ENCODE measurements at regions not wholly inside any gene's neighbourhood (a gene's known extent, or its start where the extent isn't known, plus 50 kb on each side); places are given as distances from the start of the nearest gene placed in this dataset.

DNA sequence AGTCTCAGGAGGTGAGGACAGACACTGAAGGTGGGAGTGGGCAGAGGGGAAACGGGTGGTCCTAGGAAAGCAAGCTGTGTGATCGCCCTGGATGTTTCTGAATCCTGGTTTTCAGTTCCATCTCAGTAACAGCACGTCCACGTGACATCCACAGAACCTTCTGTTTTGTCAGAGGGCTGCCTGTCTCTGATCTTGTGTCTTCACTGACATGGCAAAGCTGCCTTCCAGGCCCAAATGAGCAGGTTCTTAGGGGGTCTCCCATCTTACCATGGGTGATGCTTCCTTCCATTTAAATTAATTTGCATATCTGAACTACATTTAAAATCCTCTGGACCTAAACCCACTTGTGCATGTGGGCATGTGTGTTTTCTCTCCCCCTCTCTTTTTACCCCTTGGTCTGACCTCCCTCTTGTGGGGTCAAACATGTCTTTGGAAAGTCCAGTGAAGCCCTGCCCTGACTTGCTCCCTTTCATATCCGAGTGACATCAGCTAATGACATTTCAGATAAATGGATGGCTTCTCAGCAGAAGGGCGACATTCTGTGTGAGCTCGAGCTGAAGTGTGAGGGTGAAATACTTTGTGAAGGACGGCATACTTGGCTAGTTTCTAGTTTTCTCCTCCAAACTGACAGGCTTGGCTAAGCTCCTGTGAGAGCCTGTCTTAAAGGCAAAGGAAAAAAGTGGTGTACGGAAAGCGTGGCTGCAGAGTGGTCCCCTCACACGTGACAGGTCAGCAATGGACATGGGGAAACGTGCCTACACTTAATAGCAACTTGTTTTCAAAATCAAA, 204.8 kb upstream of the S1PR3 start:
- no peak overlapping the region for H4K8ac ChIP-seq (replicated peaks; ENCODE audit: insufficient read length, low read depth, low read length)
- no peak overlapping the region for H3K9ac ChIP-seq (ENCODE audit: extremely low read depth, insufficient read length, low read length)
- TF ChIP-seq, protein P1, sequence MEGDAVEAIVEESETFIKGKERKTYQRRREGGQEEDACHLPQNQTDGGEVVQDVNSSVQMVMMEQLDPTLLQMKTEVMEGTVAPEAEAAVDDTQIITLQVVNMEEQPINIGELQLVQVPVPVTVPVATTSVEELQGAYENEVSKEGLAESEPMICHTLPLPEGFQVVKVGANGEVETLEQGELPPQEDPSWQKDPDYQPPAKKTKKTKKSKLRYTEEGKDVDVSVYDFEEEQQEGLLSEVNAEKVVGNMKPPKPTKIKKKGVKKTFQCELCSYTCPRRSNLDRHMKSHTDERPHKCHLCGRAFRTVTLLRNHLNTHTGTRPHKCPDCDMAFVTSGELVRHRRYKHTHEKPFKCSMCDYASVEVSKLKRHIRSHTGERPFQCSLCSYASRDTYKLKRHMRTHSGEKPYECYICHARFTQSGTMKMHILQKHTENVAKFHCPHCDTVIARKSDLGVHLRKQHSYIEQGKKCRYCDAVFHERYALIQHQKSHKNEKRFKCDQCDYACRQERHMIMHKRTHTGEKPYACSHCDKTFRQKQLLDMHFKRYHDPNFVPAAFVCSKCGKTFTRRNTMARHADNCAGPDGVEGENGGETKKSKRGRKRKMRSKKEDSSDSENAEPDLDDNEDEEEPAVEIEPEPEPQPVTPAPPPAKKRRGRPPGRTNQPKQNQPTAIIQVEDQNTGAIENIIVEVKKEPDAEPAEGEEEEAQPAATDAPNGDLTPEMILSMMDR (conservative IDR thresholded peaks at IDR 0.05): no peak
- no peak overlapping the region for H3K4me2 ChIP-seq (ENCODE audit: insufficient read depth, insufficient read length, low read length)
- H4K91ac ChIP-seq (ENCODE audit: insufficient read length, low read depth, low read length): no peak overlapping the region
- H2AK5ac ChIP-seq (ENCODE audit: insufficient read length, low read length): no peak overlapping the region
- no peak overlapping the region for H3K56ac ChIP-seq (ENCODE audit: insufficient read length, low read depth, low read length)
- no peak overlapping the region for H3K14ac ChIP-seq (ENCODE audit: insufficient read depth, low read length)
- H2BK12ac ChIP-seq (ENCODE audit: insufficient read length, low read depth, low read length): no peak overlapping the region
- no peak overlapping the region for H3K23ac ChIP-seq (ENCODE audit: insufficient read length, low read depth, low read length)
- H2BK20ac ChIP-seq (ENCODE audit: low read depth, low read length, poor library complexity, severe bottlenecking): no peak overlapping the region
- no peaks in the 10 kb centered on the region for H3K23me2 ChIP-seq (ENCODE audit: insufficient read length, low read depth, low read length, poor library complexity, severe bottlenecking)
- no peaks in the 10 kb centered on the region for H3K9me3 ChIP-seq (ENCODE audit: control insufficient read depth, low read depth, low read length)
- H4K20me1 ChIP-seq (ENCODE audit: control insufficient read depth, insufficient read depth, insufficient read length): no peaks in the 10 kb centered on the region
- no peak overlapping the region for H2BK5ac ChIP-seq (ENCODE audit: insufficient read length, low read length)
- H3K4me3 Mint-ChIP-seq: no peak overlapping the region
- H3K79me1 ChIP-seq (ENCODE audit: insufficient read depth, low read depth, low read length, poor library complexity, severe bottlenecking): no peaks in the 10 kb centered on the region
- H3K36me3 Mint-ChIP-seq (ENCODE audit: insufficient read depth in 1 of 3, low read depth in 3 of 3): no peaks in the 10 kb centered on the region; a peak in 1 of 7 replicates
- peaks cover 2% of the 10 kb centered on the region; the same call in 1 of the 2 replicates for H3K27me3 Mint-ChIP-seq (ENCODE audit: low read depth)
- H3K27me3 ChIP-seq (ENCODE audit: insufficient read depth, low read length): no peaks in the 10 kb centered on the region
- no peak overlapping the region for H3K4ac ChIP-seq (ENCODE audit: low read depth, low read length)
- H3K27ac ChIP-seq (ENCODE audit: insufficient read length, low read depth, low read length): no peak overlapping the region
- DNase-seq: no peak
- WGBS (ENCODE audit: extremely low coverage, insufficient read length, low lambda C conversion rate): no CpG with 5 or more reads among the region's 12 CpGs
- no peak overlapping the region; a peak in 1 of 7 replicates for H3K27ac Mint-ChIP-seq
- no peak overlapping the region for H2BK15ac ChIP-seq (ENCODE audit: low read depth, low read length)
- no peak overlapping the region for H3T11ph ChIP-seq (ENCODE audit: low read length)
- H3K4me1 Mint-ChIP-seq: peaks cover 15 to 23% of the 10 kb centered on the region in 2 experiments
- H4K5ac ChIP-seq (ENCODE audit: insufficient read length, low read depth, low read length): no peak overlapping the region
- no peak overlapping the region for H2BK120ac ChIP-seq (ENCODE audit: low read depth, low read length, poor library complexity, severe bottlenecking)
- H3K9me3 Mint-ChIP-seq: no peaks in the 10 kb centered on the region
- no peaks in the 10 kb centered on the region for H3K79me2 ChIP-seq (ENCODE audit: insufficient read depth, low read length)
- no peak overlapping the region for H2AFZ ChIP-seq (ENCODE audit: low read length)
- H3K18ac ChIP-seq (ENCODE audit: insufficient read length, low read depth, low read length): no peak overlapping the region
- H3K4me1 ChIP-seq (ENCODE audit: insufficient read depth, low read length): no peaks in the 10 kb centered on the region; the same call in 1 of the 2 replicates

All from H9 (cell line).